ENCODE measurements at regions not wholly inside any gene's neighbourhood (a gene's known extent, or its start where the extent isn't known, plus 50 kb on each side); places are given as distances from the start of the nearest gene placed in this dataset.

DNA sequence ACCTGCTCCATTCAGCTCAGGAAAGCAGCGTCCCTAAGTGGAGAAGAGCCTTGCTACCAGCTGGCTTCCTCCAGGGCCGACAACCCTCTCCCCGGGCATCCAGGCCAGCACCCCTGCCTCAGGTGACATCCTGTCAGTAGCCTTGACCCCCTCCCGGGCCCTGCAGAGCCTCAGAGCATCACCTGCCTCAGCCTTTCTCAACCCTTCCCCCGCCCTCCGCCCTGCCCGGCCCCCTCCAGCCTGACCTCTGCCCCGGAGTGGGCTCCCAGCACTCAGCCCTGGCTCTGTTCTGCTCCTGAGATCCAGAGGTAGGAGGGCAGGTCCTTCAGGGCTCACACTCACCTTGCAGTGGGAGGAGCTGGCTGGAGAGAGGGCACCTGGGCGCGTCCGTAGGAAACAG, 73.8 kb upstream of the METRNL start:
- no peak for FAIRE-seq
- Histone ChIP-seq H3K9me1 (ENCODE audit: control insufficient read depth, extremely low read depth, insufficient read depth, low read length) (no peaks in the 10 kb centered on the region), H3K27ac (ENCODE audit: control insufficient read depth, insufficient read depth, low read length) (no peak overlapping the region), H3K79me2 (ENCODE audit: control insufficient read depth, insufficient read depth, low read length) (no peaks in the 10 kb centered on the region), H3K4me3 (ENCODE audit: control insufficient read depth in 2 of 3, extremely low read depth in 1 of 3, insufficient read depth in 2 of 3, low read depth in 1 of 3, low read length in 3 of 3) (no peak overlapping the region), H3K36me3 (ENCODE audit: control insufficient read depth in 2 of 2, extremely low read depth in 1 of 2, insufficient read depth in 2 of 2, low read length in 2 of 2) (no peaks in the 10 kb centered on the region), H3K27me3 (ENCODE audit: control insufficient read depth, extremely low read depth, insufficient read depth, low read length) (peaks cover 24% of the 10 kb centered on the region), H3K4me1 (ENCODE audit: control insufficient read depth, extremely low read depth, insufficient read depth, low read length) (peaks cover under 1% of the 10 kb centered on the region), H3K9me3 (ENCODE audit: control insufficient read depth, low read depth, low read length) (no peaks in the 10 kb centered on the region), H2AFZ (ENCODE audit: control insufficient read depth, low read length) (no peak overlapping the region), H3K9ac (ENCODE audit: control insufficient read depth, extremely low read depth, insufficient read depth, low read length) (no peak overlapping the region), H3K4me2 (ENCODE audit: control insufficient read depth, extremely low read depth, insufficient read depth, low read depth, low read length) (no peak overlapping the region), H4K20me1 (ENCODE audit: control insufficient read depth, extremely low read depth, insufficient read depth, low read length) (no peaks in the 10 kb centered on the region)
- no peak for TF ChIP-seq EZH2 (IDR thresholded peaks at IDR 0.05; ENCODE audit: low read length)
- TF ChIP-seq, protein P1, sequence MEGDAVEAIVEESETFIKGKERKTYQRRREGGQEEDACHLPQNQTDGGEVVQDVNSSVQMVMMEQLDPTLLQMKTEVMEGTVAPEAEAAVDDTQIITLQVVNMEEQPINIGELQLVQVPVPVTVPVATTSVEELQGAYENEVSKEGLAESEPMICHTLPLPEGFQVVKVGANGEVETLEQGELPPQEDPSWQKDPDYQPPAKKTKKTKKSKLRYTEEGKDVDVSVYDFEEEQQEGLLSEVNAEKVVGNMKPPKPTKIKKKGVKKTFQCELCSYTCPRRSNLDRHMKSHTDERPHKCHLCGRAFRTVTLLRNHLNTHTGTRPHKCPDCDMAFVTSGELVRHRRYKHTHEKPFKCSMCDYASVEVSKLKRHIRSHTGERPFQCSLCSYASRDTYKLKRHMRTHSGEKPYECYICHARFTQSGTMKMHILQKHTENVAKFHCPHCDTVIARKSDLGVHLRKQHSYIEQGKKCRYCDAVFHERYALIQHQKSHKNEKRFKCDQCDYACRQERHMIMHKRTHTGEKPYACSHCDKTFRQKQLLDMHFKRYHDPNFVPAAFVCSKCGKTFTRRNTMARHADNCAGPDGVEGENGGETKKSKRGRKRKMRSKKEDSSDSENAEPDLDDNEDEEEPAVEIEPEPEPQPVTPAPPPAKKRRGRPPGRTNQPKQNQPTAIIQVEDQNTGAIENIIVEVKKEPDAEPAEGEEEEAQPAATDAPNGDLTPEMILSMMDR (optimal IDR thresholded peaks at IDR 0.05 in 1 of 3, IDR thresholded peaks at IDR 0.05 in 1 of 3, conservative IDR thresholded peaks at IDR 0.05 in 1 of 3; ENCODE audit: extremely low read depth in 1 of 3, insufficient read depth in 2 of 3, low read length in 3 of 3) = no peak
- dilution Hi-C loops (cut with MboI; ENCODE audit: extremely low pct_ligation_motif_present, low sequenced_read_pairs) = no loop called here
- DNase-seq (ENCODE audit: low read depth, low spot score) = no peak

DNA sequence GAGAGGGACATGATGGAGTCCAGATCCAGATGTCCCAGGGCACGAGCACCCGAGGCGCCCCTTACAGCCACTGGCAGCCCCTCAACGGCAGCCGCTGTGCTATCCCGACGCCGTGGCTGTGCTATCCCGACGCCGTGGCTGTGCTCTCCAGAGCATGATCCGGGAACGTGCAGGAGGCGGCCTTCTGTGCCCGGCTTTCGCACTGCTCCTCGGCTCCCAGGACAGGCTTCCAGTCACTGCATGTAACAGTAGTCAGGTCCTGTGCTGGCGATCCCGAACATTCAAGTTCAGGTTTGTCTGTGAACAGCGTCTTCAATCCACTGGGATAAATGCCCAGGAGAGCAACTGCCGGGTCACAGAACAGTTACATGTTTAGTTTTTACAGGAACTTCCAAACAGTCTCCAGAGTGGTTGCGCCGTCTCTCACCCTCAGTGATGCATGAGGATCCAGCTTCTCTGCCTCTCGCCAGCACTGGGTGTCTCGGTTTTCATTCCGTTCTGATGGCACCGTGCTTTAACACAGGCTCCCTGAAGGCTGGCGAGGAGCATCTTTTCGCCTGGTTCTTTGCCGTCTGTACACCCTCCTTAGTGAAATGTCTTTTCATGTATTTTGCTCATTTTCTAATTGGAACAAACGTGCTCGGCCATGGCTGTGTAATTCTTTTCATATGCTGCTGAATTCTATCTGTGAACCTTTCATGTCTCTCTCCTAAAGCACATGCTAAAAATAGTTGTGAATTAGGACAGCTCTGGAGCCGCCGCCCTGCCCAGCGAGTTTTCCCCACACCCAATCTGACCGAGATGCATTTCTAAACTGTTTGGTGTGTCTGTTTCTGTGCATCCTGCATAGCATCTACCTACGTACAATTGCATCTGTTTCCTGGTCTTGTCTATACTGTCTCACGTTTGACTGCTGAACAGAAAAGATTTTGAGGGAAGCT, 72.6 kb upstream of the METRNL start:
- H3K4me2 ChIP-seq (ENCODE audit: control insufficient read depth, extremely low read depth, insufficient read depth, low read depth, low read length) = no peak overlapping the region
- TF ChIP-seq, protein P1 (optimal IDR thresholded peaks at IDR 0.05 in 1 of 3, IDR thresholded peaks at IDR 0.05 in 1 of 3, conservative IDR thresholded peaks at IDR 0.05 in 1 of 3; ENCODE audit: extremely low read depth in 1 of 3, insufficient read depth in 2 of 3, low read length in 3 of 3) = no peak
- no peak for TF ChIP-seq EZH2 (IDR thresholded peaks at IDR 0.05; ENCODE audit: low read length)

More for the DNA sequence above, 72.6 kb upstream of the METRNL start:
- Histone ChIP-seq H3K9ac (ENCODE audit: control insufficient read depth, extremely low read depth, insufficient read depth, low read length) (no peak overlapping the region), H3K9me3 (ENCODE audit: control insufficient read depth, low read depth, low read length) (no peaks in the 10 kb centered on the region), H3K4me3 (ENCODE audit: control insufficient read depth in 2 of 3, extremely low read depth in 1 of 3, insufficient read depth in 2 of 3, low read depth in 1 of 3, low read length in 3 of 3) (no peak overlapping the region), H3K27ac (ENCODE audit: control insufficient read depth, insufficient read depth, low read length) (no peak overlapping the region), H4K20me1 (ENCODE audit: control insufficient read depth, extremely low read depth, insufficient read depth, low read length) (peaks cover 2% of the 10 kb centered on the region), H3K4me1 (ENCODE audit: control insufficient read depth, extremely low read depth, insufficient read depth, low read length) (peaks cover 8% of the 10 kb centered on the region), H3K79me2 (ENCODE audit: control insufficient read depth, insufficient read depth, low read length) (no peaks in the 10 kb centered on the region), H3K9me1 (ENCODE audit: control insufficient read depth, extremely low read depth, insufficient read depth, low read length) (no peaks in the 10 kb centered on the region), H3K36me3 (ENCODE audit: control insufficient read depth in 2 of 2, extremely low read depth in 1 of 2, insufficient read depth in 2 of 2, low read length in 2 of 2) (no peaks in the 10 kb centered on the region), H2AFZ (ENCODE audit: control insufficient read depth, low read length) (no peak overlapping the region), H3K27me3 (ENCODE audit: control insufficient read depth, extremely low read depth, insufficient read depth, low read length) (peaks cover 35% of the 10 kb centered on the region)
- FAIRE-seq (no peak), DNase-seq (ENCODE audit: low read depth, low spot score) (no peak)
- dilution Hi-C loops (cut with MboI; ENCODE audit: extremely low pct_ligation_motif_present, low sequenced_read_pairs) = no loop called here
